WTC11 (cell line): ENCODE measurements at regions not wholly inside any gene's neighbourhood (a gene's known extent, or its start where the extent isn't known, plus 50 kb on each side); places are given as distances from the start of the nearest gene placed in this dataset.

ENCODE experiments used
- ATAC-seq: fragments of 200-7000 bp; cut with Tn5 transposase; 2 replicates; pipeline ENCODE4 v1.10.0; 2021; ENCODE audit warnings: mild to moderate bottlenecking, moderate library complexity
- CTCF ChIA-PET: fragments of 300-600 bp; sonication (Branson Sonifier 250); formaldehyde crosslinking; loops from one replicate; lab custom pipeline; 2021; ENCODE audit warnings: antibody characterized with exemption; lab: Charles Lee
- POLR2A ChIA-PET: fragments of 350-600 bp; sonication (Branson Sonifier 250); formaldehyde crosslinking; loops from one replicate; lab custom pipeline; 2021; ENCODE audit warnings: antibody characterized with exemption; lab: Charles Lee
- DNase-seq: peaks from one replicate; pipeline ENCODE4 v3.0.0; 2021; ENCODE audit warnings: low spot score
- H3K27ac Mint-ChIP-seq: 2 replicates; pipeline ENCODE4 v1.8.0; 2021; ENCODE audit warnings: mixed read lengths
- H3K27me3 Mint-ChIP-seq: 2 replicates; pipeline ENCODE4 v1.8.0; 2021; ENCODE audit warnings: low read depth, mild to moderate bottlenecking, moderate library complexity, mixed read lengths
- H3K36me3 Mint-ChIP-seq: 2 replicates; pipeline ENCODE4 v1.8.0; 2021; ENCODE audit warnings: mixed read lengths
- H3K4me1 Mint-ChIP-seq: 2 replicates; pipeline ENCODE4 v1.8.0; 2022; ENCODE audit warnings: mixed read lengths
- H3K4me3 Mint-ChIP-seq: 2 replicates; pipeline ENCODE4 v1.8.0; 2021; ENCODE audit warnings: mild to moderate bottlenecking, moderate library complexity, mixed read lengths
- H3K9me3 Mint-ChIP-seq: 2 replicates; pipeline ENCODE4 v1.8.0; 2021; ENCODE audit warnings: mixed read lengths
- ATF1 ChIP-seq: sonication (generic); formaldehyde crosslinking; IDR thresholded peaks from 2 replicates; pipeline ENCODE4 v1.8.1; 2023; ENCODE audit warnings: mild to moderate bottlenecking, moderate library complexity, missing genetic modification reagents
- ATF2 ChIP-seq: sonication (generic); formaldehyde crosslinking; IDR thresholded peaks from 2 replicates; pipeline ENCODE4 v1.8.1; 2022; ENCODE audit warnings: low read depth, missing genetic modification reagents, borderline replicate concordance
- ATF6 ChIP-seq: sonication (generic); formaldehyde crosslinking; IDR thresholded peaks from 2 replicates; pipeline ENCODE4 v1.8.1; 2023; ENCODE audit warnings: mild to moderate bottlenecking, missing genetic modification reagents
- GABPB1 ChIP-seq: sonication (generic); formaldehyde crosslinking; IDR thresholded peaks from 2 replicates; pipeline ENCODE4 v1.8.1; 2023; ENCODE audit warnings: mild to moderate bottlenecking, missing genetic modification reagents
- KAT7 ChIP-seq: sonication (generic); formaldehyde crosslinking; IDR thresholded peaks from 2 replicates; pipeline ENCODE4 v1.8.1; 2023; ENCODE audit warnings: missing genetic modification reagents, mild to moderate bottlenecking, borderline replicate concordance
- MYBL2 ChIP-seq: sonication (generic); formaldehyde crosslinking; IDR thresholded peaks from 2 replicates; pipeline ENCODE4 v1.8.1; 2023; ENCODE audit warnings: mild to moderate bottlenecking, moderate library complexity, missing genetic modification reagents
- NFE2L1 ChIP-seq: sonication (generic); formaldehyde crosslinking; IDR thresholded peaks from 2 replicates; pipeline ENCODE4 v1.8.1; 2023; ENCODE audit warnings: missing genetic modification reagents
- NR1H2 ChIP-seq: sonication (generic); formaldehyde crosslinking; IDR thresholded peaks from 2 replicates; pipeline ENCODE4 v1.9.0; 2021; ENCODE audit warnings: mild to moderate bottlenecking, moderate library complexity, missing genetic modification reagents
- NR2C2 ChIP-seq: sonication (generic); formaldehyde crosslinking; IDR thresholded peaks from 2 replicates; pipeline ENCODE4 v1.8.0; 2022; ENCODE audit warnings: mild to moderate bottlenecking, missing genetic modification reagents
- PRRX2 ChIP-seq: fragments of 250-450 bp; sonication (Bioruptor Pico); IDR thresholded peaks from 2 replicates; pipeline ENCODE4 v1.8.0; 2021; ENCODE audit warnings: mild to moderate bottlenecking
- SP1 ChIP-seq: sonication (generic); formaldehyde crosslinking; conservative IDR thresholded peaks from 2 replicates; pipeline ENCODE4 v1.8.1; 2022; ENCODE audit warnings: missing genetic modification reagents
- USF1 ChIP-seq: sonication (generic); formaldehyde crosslinking; IDR thresholded peaks from 2 replicates; pipeline ENCODE4 v1.8.0; 2022; ENCODE audit warnings: mild to moderate bottlenecking, missing genetic modification reagents
- ZNF263 ChIP-seq: sonication (generic); formaldehyde crosslinking; IDR thresholded peaks from 2 replicates; pipeline ENCODE4 v1.8.1; 2022; ENCODE audit warnings: low read depth, mild to moderate bottlenecking, moderate library complexity, missing genetic modification reagents
- ZNF281 ChIP-seq: sonication (generic); formaldehyde crosslinking; IDR thresholded peaks from 2 replicates; pipeline ENCODE4 v1.8.0; 2023; ENCODE audit warnings: mild to moderate bottlenecking, missing genetic modification reagents
- ZNF416 ChIP-seq: fragments of 250-450 bp; sonication (Bioruptor Pico); IDR thresholded peaks from 2 replicates; pipeline ENCODE4 v1.9.0; 2021; ENCODE audit warnings: mild to moderate bottlenecking, inconsistent platforms
- TF ChIP-seq, protein P1 (sequence below): sonication (generic); formaldehyde crosslinking; IDR thresholded peaks from 2 replicates; pipeline ENCODE4 v1.8.0; 2023; ENCODE audit warnings: missing genetic modification reagents, mild to moderate bottlenecking, borderline replicate concordance
- TF ChIP-seq, protein P2 (sequence below): sonication (generic); formaldehyde crosslinking; IDR thresholded peaks from 2 replicates; pipeline ENCODE4 v1.8.1; 2022; ENCODE audit warnings: mild to moderate bottlenecking, moderate library complexity, missing genetic modification reagents
- TF ChIP-seq, protein P3 (sequence below): sonication (generic); formaldehyde crosslinking; conservative IDR thresholded peaks from 2 replicates; pipeline ENCODE4 v1.8.1; 2023; ENCODE audit warnings: mild to moderate bottlenecking, low read depth, missing genetic modification reagents, moderate library complexity
- TF ChIP-seq, protein P4 (sequence below): sonication (generic); formaldehyde crosslinking; IDR thresholded peaks from 2 replicates; pipeline ENCODE4 v1.8.1; 2023; ENCODE audit warnings: mild to moderate bottlenecking, missing genetic modification reagents, moderate library complexity

GRCh38 chr20:40916276-40916675 lies 112.3 kb upstream of the TOP1 start (continued):
- TF ChIP-seq, protein P1, sequence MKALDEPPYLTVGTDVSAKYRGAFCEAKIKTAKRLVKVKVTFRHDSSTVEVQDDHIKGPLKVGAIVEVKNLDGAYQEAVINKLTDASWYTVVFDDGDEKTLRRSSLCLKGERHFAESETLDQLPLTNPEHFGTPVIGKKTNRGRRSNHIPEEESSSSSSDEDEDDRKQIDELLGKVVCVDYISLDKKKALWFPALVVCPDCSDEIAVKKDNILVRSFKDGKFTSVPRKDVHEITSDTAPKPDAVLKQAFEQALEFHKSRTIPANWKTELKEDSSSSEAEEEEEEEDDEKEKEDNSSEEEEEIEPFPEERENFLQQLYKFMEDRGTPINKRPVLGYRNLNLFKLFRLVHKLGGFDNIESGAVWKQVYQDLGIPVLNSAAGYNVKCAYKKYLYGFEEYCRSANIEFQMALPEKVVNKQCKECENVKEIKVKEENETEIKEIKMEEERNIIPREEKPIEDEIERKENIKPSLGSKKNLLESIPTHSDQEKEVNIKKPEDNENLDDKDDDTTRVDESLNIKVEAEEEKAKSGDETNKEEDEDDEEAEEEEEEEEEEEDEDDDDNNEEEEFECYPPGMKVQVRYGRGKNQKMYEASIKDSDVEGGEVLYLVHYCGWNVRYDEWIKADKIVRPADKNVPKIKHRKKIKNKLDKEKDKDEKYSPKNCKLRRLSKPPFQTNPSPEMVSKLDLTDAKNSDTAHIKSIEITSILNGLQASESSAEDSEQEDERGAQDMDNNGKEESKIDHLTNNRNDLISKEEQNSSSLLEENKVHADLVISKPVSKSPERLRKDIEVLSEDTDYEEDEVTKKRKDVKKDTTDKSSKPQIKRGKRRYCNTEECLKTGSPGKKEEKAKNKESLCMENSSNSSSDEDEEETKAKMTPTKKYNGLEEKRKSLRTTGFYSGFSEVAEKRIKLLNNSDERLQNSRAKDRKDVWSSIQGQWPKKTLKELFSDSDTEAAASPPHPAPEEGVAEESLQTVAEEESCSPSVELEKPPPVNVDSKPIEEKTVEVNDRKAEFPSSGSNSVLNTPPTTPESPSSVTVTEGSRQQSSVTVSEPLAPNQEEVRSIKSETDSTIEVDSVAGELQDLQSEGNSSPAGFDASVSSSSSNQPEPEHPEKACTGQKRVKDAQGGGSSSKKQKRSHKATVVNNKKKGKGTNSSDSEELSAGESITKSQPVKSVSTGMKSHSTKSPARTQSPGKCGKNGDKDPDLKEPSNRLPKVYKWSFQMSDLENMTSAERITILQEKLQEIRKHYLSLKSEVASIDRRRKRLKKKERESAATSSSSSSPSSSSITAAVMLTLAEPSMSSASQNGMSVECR, result no peak
- TF ChIP-seq ZNF416, result no peak
- no peak for TF ChIP-seq KAT7
- TF ChIP-seq NFE2L1 (CRISPR knock-in tag), result no peak
- no peak for TF ChIP-seq ZNF281 (CRISPR knock-in tag)
- TF ChIP-seq PRRX2 (CRISPR knock-in tag), result no peak
- TF ChIP-seq GABPB1 (CRISPR knock-in tag), result no peak
- TF ChIP-seq MYBL2 (CRISPR knock-in tag), result no peak
- no peak for TF ChIP-seq ATF2 (CRISPR knock-in tag)
- TF ChIP-seq ATF6 (CRISPR knock-in tag), result no peak
- TF ChIP-seq USF1 (CRISPR knock-in tag), result no peak
- no peak for TF ChIP-seq SP1 (CRISPR knock-in tag)
- TF ChIP-seq, protein P2, sequence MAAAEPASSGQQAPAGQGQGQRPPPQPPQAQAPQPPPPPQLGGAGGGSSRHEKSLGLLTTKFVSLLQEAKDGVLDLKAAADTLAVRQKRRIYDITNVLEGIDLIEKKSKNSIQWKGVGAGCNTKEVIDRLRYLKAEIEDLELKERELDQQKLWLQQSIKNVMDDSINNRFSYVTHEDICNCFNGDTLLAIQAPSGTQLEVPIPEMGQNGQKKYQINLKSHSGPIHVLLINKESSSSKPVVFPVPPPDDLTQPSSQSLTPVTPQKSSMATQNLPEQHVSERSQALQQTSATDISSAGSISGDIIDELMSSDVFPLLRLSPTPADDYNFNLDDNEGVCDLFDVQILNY, result no peak
- TF ChIP-seq ATF1 (CRISPR knock-in tag), result no peak

DNA sequence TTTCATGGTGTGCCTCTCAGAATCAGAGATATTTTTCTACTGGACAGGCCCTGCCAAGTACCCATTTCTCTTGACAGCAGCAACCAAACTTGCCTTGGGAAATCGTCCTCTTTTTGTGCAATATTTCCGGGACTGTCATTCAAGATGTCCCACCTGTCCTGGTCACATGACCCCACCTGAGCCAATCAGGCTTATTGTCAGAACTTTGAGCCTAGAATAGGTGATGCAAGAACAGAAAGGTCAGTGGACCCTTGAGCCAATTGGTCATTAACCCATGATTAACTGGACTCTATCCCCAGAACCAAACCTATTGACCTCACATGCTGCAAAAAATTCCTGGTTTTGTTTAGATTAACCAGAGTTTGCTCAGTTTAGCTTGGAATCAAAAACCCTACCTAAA lies 108.3 kb upstream of the TOP1 start:
- ATAC-seq (no peak), DNase-seq (no peak)
- Mint-ChIP-seq H3K4me3 (no peak overlapping the region), H3K4me1 (no peaks in the 10 kb centered on the region), H3K36me3 (no peaks in the 10 kb centered on the region), H3K27me3 (no peaks in the 10 kb centered on the region), H3K9me3 (peaks cover 9% of the 10 kb centered on the region), H3K27ac (no peak overlapping the region)
- TF ChIP-seq, protein P3, sequence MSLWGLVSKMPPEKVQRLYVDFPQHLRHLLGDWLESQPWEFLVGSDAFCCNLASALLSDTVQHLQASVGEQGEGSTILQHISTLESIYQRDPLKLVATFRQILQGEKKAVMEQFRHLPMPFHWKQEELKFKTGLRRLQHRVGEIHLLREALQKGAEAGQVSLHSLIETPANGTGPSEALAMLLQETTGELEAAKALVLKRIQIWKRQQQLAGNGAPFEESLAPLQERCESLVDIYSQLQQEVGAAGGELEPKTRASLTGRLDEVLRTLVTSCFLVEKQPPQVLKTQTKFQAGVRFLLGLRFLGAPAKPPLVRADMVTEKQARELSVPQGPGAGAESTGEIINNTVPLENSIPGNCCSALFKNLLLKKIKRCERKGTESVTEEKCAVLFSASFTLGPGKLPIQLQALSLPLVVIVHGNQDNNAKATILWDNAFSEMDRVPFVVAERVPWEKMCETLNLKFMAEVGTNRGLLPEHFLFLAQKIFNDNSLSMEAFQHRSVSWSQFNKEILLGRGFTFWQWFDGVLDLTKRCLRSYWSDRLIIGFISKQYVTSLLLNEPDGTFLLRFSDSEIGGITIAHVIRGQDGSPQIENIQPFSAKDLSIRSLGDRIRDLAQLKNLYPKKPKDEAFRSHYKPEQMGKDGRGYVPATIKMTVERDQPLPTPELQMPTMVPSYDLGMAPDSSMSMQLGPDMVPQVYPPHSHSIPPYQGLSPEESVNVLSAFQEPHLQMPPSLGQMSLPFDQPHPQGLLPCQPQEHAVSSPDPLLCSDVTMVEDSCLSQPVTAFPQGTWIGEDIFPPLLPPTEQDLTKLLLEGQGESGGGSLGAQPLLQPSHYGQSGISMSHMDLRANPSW (CRISPR knock-in tag), result no peak
- TF ChIP-seq ATF6 (CRISPR knock-in tag), result no peak
- TF ChIP-seq NR1H2 (CRISPR knock-in tag), result no peak
- no peak for TF ChIP-seq NR2C2 (CRISPR knock-in tag)
- TF ChIP-seq ZNF263 (CRISPR knock-in tag), result no peak
- TF ChIP-seq, protein P4, sequence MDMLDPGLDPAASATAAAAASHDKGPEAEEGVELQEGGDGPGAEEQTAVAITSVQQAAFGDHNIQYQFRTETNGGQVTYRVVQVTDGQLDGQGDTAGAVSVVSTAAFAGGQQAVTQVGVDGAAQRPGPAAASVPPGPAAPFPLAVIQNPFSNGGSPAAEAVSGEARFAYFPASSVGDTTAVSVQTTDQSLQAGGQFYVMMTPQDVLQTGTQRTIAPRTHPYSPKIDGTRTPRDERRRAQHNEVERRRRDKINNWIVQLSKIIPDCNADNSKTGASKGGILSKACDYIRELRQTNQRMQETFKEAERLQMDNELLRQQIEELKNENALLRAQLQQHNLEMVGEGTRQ (CRISPR knock-in tag), result peak; percentile 60
- TF ChIP-seq, all 79 proteins: peak for 1
- CTCF ChIA-PET, result interaction anchor here (0.8 kb wide), 1 partner anchor 18 kb away, joined by 3 read pairs; no protein-coding TSS in a partner anchor
- POLR2A ChIA-PET, result no interaction called here
